MM.1S (cell line): ENCODE measurements at regions not wholly inside any gene's neighbourhood (a gene's known extent, or its start where the extent isn't known, plus 50 kb on each side); places are given as distances from the start of the nearest gene placed in this dataset.

Source experiments
- EZH2 ChIP-seq: fragments of 300-600 bp; sonication (generic); optimal IDR thresholded peaks from 2 replicates; pipeline ENCODE3; 2017; ENCODE audit warnings: low read depth, mild to moderate bottlenecking, antibody characterized with exemption, low read length, mixed read lengths
- EZH2phosphoT487 ChIP-seq: fragments of 300-600 bp; sonication (generic); IDR thresholded peaks from 2 replicates; pipeline ENCODE4 v1.6.1; 2018; ENCODE audit warnings: antibody characterized with exemption, low read length
- TF ChIP-seq, protein P1 (sequence below): fragments of 300-600 bp; sonication (generic); IDR thresholded peaks from 2 replicates; pipeline ENCODE4 v1.5.1; 2016; ENCODE audit warnings: antibody characterized with exemption, low read length, mixed read lengths

DNA sequence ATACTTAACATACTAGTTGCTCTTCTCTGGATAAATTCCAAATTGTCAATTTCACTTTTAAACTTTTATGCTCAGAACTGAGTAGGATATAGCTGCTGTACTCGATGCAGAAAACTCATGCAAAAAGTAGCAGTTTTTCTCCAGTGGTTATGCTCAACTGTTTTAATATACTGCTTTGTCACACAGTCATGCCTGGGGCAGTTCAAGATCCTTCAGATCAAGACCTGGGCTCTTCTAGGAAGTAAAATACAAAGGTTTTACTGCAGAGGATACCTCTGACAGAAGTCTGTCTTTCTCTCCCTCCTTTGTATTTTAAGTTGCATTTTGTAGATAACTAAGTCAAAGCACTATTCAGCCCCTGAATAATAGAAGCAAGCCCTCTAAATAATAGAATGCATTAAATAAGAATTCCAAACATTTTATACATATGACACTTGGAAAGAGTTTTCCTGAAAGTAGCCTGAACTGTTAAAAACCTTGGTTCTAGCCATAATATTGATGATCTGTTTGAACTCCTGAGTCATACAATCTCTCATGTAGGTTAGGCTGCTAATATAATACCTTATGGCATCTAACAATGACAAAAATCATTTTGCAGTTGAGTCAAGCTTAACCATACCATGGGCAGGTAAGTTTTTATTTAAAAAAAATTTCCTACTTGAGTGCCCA lies 183.3 kb upstream of the TRIB2 start:
- TF ChIP-seq, protein P1, sequence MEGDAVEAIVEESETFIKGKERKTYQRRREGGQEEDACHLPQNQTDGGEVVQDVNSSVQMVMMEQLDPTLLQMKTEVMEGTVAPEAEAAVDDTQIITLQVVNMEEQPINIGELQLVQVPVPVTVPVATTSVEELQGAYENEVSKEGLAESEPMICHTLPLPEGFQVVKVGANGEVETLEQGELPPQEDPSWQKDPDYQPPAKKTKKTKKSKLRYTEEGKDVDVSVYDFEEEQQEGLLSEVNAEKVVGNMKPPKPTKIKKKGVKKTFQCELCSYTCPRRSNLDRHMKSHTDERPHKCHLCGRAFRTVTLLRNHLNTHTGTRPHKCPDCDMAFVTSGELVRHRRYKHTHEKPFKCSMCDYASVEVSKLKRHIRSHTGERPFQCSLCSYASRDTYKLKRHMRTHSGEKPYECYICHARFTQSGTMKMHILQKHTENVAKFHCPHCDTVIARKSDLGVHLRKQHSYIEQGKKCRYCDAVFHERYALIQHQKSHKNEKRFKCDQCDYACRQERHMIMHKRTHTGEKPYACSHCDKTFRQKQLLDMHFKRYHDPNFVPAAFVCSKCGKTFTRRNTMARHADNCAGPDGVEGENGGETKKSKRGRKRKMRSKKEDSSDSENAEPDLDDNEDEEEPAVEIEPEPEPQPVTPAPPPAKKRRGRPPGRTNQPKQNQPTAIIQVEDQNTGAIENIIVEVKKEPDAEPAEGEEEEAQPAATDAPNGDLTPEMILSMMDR = no peak
- TF ChIP-seq EZH2 (no peak), EZH2phosphoT487 (no peak)
